Nucleus accumbens (tissue), 56 donors: ENCODE measurements at regions not wholly inside any gene's neighbourhood (a gene's known extent, or its start where the extent isn't known, plus 50 kb on each side); places are given as distances from the start of the nearest gene placed in this dataset.
"Not testable (repeated sequence)": the region's sequence is repeated elsewhere in the genome, so short reads cannot be mapped to it uniquely, and the experiment has no call there.

Experiments
- DNase-seq, 56 donors: peaks; one replicate each; lab custom pipeline; 2025; lab: John Stamatoyannopoulos, UW

DNA sequence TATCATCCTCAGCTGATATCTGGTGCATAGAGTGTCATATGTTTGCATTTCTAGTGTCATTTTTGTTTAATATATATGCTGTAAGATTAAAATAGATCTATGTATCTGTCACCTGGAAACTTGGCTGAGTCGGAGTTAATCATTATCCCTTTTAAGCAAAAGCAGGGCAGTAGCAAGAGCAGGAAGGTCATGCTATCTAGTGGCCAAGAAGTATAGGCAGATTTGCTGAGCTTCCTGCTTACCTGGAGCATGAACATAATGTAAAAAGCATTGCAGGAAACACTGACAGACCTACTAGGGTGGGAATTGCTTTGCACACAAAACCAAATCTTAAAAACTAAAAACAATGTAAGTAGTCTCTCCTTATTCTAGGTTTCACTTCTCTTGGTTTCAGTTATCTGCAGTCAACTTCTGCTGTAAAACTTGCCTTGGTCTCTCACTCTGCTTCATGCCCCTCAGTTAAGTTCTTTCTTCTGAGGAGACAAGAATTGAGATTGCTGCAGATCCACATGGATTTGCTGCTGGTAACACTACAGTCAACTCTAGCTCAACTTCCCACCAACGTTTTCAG lies 295.3 kb downstream of the CDH7 start:
- DNase-seq = no peak

DNA sequence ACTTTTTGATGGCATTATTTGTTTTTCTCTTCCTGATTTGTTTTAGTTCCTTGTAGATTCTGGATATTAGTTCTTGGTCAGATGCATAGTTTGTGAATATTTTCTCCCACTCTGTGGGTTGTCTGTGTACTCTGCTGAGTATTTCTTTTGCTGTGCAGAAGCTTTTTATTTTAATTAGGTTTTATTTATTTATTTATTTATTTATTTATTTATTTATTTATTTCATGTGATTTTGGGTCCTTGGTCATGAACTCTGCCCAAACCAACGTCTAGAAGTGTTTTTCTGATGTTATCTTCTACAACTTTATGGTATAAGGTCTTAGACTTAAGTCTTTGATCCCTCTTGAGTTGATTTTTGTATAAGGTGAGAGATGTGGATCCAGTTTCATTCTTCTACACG lies 292.2 kb downstream of the CDH7 start:
- DNase-seq = no peak

DNA sequence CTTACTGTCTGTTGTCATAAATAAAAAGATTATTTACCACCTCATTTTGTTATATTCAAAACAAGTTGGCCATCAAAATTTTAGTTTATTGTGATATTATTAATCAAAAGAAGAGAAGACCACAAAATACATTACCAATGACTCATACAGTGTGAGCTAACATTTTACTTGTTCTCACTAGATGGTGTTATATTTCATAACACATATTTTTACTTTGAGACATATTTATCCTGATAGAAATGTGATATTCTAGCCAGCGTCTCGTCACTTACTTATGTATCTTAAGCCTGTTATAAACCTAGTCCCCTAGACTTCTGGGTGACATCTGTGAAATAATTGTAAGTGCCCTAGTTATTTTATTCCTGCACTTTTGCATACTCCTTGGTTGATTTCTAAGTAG lies 263.2 kb downstream of the CDH7 start:
- DNase-seq = no peak

DNA sequence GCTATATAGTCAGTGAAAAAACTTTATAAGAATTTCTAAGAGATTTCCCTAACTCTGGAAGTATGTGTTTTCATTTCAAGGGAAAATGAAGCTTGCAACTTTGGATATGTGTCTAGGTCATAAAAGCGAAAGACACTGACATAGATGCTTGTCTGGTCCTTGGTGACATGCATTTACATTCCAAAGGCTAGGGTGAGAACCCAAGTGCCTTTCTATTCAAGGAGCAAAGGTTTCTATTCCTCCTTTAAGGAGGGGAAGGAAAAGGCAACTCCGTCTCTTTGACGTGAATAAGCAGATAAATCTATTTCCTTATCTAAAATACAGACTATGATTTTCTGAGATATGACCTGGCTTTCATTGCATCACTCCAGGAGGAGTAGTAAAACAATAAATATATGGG lies 261.1 kb downstream of the CDH7 start:
- no peak for DNase-seq

DNA sequence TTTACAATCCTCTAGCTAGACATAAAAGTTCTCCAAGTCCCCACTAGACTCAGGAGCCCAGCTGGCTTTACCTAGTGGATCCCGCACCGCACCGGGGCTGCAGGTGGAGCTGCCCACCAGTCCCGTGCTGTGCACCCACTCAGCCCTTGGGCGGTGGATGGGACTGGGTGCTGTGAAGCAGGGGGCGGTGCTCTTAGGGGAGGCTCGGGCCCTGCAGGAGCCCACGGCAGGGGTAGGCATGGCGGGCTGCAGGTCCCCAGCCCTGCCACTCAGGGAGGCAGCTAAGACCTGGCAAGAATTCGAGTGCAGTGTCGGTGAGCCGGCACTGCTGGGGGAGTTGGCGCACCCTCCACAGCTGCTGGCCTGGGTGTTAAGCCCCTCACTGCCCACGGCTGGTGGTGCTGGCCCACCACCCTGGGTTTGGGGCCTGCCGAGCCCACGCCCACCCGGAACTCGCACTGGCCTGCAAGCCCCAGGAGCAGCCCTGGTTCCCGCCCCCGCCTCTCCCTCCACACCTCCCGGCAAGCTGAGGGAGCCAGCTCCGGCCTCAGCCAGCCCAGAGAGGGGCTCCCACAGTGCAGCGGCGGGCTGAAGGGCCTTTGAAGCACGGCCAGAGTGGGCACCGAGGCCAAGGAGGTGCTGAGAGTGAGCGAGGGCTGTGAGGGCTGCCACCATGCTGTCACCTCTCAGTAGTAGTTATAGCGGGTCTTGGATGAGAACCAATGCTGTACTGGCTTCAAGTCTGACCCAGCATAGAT lies 255.2 kb downstream of the CDH7 start:
- no peak for DNase-seq

DNA sequence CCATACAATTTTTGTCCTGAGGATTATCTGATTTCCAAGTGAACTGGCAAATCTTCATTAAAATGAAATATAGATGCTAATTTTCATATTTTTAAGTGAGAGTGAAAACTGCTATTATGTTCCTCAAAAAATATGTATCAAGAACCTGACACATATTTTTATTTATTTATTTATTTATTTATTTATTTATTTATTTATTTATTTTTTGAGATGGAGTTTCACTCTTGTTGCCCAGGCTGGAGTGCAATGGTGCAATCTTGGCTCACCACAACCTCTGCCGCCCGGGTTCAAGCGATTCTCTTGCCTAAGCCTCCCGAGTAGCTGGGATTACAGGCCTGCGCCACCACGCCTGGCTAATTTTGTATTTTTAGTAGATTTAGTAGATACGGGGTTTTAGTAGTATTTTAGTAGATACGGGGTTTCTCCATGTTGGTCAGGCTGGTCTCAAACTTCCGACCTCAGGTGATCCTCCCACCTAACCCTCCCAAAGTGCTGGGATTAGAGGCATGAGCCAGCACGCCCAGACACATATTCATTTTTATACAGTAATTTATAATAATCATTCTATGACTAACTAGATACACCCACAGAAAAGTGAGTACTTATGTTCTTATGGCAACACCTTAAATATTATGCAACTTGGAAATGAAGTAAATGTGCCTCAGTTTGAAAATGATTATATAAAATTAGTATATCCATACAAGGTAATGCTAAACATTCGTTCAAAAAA lies 248.3 kb downstream of the CDH7 start:
- DNase-seq = not testable (repeated sequence)

DNA sequence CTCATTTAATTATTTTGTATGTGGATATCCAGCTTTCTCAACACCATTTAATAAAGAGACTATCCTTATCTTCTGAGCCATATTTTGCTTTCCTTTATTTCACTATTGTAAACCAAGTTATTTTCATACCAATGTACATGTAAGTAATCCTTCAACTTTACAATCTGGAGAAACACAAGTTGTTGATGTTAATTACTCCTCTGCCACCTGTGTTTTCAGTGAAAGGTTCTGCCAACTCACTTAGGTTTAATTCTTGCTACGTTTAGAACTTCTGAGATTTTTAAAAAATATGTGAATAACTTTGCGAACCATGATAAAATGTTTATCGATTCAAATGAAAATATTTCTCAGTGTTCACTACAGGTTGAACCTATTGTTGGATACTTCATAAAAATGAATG lies 244.4 kb downstream of the CDH7 start:
- no peak for DNase-seq

DNA sequence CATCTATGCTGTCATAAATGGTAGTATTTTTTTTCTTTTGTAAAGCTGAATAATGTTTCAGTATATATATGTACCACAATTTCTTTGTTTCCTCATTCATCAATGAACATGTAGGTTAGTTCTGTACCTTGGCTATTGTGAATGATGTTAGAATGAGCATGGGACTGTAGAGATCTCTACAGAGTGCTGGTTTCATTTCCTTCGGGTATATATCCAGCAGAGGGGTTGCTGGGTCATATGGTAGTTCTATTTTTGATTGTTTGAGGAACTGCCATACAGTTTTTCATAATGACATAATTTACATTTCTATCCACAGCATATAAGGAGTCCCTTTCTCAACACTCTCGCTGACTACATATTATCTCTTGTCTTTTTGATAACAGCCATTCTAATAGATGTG lies 243.5 kb downstream of the CDH7 start:
- no peak for DNase-seq

DNA sequence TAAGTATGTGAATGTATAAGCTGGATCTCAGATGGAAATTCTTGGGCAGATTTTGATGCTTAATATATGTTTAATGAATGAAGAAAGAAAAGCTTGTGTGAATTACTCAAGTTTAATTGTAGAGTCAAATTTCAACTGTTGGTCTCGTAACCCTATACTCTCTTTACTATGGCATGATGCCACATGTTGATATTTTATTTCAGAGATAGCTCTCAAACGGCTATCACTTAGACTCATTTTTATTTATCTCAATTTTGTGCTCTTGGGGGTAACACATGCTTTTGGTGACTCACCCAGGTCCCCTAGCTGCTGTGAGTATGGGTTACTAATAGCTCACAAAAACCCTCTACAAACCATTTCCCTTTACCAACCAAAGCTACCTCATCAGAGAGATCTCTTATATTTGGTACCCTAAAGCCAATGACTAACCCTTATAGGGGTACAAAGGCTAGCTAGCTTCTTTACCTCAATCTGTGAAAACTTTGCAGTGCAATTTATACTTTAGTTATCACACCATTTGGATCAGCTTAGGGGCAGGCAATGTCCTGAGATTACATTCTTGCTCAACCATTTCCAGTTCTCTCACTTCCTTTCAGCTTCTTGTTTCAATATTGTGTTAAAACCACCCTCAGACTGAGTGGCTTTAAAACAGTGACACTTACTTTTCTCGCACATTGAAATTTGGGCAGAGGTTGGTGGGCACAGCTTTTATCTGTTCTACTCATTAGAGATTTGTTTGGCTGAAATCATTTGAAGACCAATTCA lies 240.3 kb downstream of the CDH7 start:
- no peak for DNase-seq

DNA sequence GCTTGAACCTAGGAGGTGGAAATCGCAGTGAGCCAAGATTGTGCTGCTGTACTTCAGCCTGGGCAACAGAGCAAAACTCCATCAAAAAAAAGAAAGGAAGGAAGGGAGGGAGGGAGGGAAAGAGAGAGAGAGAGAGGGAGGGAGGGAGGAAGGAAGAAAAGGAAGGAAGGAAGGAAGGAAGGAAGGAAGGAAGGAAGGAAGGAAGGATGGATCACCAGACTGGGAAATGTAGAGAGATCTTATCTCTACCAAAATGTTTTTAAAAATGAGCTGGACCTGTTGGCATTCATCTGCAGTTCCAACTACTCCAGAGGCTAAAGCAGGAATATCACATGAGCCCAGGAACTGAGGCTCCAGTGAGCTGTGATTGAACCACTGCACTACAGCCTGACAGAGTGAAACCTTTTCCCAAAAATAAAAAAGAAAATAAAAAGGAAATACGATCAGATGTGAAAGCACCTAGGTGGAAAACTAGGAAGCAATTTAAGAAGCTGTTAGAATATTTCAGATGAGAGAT lies 239.4 kb downstream of the CDH7 start:
- DNase-seq = no peak

DNA sequence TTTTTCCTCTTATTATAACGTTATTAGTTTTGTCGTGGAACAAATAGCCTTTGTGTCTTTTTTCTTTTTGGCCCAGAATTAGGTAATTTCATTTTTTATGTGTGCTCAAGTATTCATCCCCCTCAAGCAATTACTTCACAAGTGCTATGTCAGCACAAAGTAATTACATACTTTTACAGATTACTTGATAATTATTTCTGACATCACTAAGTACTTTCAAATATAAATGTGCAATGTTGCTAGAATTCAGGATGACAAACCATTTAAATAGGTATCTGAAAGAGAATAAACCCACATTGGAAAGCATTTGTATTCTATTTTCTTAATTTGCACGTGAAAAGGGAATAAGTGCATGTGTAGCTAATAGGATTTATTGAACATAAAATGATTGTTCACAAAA lies 238.2 kb downstream of the CDH7 start:
- DNase-seq = no peak

DNA sequence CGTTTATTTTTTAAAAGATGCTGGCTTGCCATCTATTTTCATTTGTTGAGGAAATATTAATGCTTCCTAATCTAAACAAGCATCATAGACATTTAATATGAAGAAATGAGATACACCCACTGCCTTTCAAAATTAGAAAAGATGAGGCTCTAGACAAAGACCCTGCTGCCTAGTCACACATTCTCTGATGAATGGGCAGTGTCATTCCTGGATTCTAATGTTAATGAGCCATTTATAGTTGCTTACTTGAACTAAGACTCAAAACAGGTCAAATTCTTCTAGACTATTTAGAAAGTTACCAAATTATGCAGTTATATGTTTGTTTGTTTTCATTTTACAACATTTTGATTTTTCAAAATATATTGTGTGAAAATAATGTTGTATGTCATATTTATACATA lies 237.6 kb downstream of the CDH7 start:
- DNase-seq = no peak

DNA sequence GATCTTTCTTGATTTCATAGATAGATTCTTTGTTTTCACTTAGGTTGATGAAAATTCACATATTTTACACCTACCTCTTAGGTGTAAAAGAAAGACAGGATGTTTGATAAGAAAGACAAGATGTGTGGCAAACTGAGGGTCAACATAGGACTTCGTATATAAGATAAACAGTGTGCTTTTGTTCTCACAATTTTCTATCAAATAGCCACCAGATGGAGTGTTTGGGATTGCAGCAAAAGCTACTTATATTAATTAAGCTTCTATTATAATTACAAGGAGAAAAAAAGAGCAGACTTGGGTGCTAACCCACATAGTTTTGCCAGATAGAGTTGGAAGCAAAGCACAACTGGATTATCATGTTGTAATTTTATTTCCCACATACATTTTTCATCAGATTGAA lies 232.9 kb downstream of the CDH7 start:
- no peak for DNase-seq

DNA sequence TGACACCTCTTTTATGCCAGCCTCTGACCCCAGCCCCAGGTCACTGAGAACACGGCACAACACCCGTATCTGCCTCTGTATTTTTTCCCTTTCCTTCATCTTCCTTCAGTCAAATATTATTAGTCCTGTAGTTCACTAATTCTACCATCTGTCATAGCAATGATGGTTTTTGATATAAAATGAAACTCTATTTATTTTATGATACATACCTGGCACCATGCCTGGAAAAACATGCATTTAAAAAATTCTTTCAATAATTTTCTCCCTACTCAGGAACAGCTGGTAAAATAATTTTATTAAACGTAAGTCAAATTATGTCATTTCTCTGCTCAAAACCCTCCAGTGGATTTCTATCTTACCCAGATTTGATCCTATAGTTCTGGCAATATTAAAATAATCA lies 224.7 kb downstream of the CDH7 start:
- DNase-seq = no peak

DNA sequence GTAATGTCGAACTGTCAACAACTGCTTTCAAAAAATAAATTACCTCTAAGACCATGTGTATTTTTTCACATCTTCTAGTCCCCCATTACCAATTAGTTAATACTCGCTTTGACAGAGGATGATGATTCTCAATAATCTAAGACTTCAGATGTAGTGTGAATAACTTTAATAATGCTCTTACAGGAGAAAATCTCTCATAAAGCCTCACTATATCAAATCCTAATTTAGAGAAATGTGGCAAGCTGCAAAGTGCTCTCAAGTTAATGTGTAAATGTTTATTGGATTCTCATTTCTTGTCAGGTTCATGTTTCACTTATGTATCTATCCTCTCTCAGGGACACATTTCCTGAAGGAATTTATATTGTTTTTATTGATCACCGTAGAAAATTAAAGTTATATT lies 223.9 kb downstream of the CDH7 start:
- no peak for DNase-seq

DNA sequence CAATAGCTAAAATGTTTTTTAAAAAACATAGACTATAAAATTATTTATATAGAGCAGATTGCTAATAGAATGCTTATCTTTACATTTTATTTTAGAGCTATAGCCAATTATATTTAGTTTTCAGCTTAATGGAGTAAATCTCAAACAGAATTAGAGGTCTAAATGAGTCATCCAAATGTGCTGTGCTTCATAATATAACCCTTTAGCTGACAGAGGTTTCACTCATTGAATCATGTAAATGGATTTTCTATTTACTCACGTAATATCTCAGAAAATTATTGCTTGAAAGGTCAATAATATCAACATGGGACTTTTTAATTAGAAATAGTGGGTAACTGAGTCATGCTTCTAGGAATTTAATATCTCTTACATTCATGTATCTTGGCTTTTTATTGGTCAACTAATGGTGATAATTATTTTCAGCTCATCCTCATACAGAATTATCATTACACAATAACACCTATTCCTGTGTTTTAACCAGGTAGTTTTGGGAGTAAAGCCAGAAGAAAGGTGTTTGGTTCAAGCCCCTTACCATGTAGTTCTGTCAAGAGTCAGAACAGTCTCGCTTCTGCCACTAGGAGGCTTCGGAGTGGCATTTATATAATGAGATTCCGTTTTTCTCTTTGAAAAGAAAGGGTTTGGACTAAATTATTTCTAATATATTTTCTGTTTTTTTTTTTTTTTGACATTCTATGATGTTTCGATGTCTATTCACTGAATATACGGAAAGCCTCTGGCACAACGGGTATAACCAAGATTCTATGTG lies 217.6 kb downstream of the CDH7 start:
- no peak for DNase-seq

DNA sequence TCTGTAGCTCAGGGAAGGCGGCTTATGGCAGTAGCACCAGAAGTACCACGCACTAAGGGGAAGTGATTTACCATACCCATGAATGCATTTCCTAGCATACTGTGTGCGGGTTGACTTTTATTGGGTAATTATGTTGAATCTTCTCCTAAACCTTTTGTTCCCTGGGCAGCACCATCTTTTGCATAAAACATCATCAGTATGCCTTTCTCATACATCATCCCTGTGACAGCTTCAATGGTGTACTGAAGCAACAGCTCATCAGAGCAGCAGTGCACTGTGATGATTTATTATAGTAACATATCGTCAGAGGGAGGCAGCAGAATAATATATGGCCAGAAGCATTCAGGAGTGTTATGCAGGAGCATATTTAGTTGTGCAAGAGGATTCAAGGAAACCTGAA lies 204.9 kb downstream of the CDH7 start:
- DNase-seq = peak in 1 of 56 donors; percentile 7

DNA sequence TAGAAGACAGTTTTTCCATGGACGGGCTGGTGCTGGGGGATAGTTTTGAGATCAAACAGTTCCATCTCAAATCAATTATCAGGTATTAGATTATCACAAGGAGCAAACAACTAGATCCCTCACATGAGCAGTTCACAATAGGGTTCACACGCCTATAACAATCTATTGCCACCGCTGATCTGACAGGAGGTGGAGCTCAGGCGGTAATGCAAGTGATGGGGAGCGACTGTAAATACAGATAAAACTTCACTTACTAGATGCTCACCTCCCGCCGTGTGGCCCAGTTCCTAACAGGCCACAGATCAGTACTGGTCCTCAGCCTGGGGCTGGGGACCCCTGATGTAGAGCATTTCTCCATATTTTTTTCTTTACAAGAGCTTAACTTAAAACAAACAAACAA lies 203.6 kb downstream of the CDH7 start:
- DNase-seq = no peak

DNA sequence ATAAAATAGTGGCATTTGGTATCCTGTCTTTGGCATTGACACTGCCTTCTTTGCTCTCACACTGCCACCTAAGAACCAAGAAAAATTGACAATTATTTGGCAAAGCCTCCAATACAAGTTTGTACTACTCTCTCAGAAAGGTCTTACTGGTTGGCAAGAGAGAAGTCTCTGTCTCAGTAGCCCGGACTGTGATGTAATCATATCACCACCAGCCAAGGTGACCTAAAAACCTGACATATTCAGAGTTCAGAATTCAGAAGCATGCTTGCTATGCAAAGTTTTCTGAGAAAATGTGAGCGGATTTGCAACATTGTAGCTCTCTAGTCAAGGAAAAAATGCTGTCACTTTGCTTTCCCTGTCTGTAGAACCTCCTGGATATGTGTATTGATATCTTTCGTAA lies 196.0 kb downstream of the CDH7 start:
- DNase-seq = no peak

DNA sequence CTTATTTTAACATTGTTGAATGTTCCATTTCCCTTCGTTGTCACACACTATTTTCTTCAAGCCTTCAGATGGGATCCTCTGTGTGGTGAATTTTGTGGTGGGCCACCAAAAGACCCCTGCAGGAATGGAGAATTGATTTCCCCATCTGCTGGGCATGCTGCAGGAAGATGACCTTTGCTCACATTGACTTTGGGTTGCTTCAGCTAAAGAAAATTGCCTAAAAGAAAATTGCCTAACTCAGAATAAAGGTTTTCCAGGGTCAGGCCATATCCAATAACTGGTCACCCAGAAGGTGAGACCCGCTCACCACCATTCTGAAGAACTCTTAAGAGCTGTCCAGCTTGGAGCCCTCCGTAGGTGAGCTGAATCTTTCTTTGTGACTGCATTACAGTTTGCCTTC lies 192.5 kb downstream of the CDH7 start:
- DNase-seq = no peak
